GM19193 (cell line): ENCODE measurements at regions not wholly inside any gene's neighbourhood (a gene's known extent, or its start where the extent isn't known, plus 50 kb on each side); places are given as distances from the start of the nearest gene placed in this dataset.

Experiments used
- POLR2A ChIP-seq: IDR thresholded peaks from 4 replicates; pipeline ENCODE4 v1.6.1; 2011; ENCODE audit not compliant: insufficient read depth, insufficient read length; ENCODE audit errors: extremely low read depth

GRCh38 chr9:129435988-129436717 lies 184.7 kb downstream of the C9orf50 start:
- TF ChIP-seq POLR2A = no peak

- TF ChIP-seq POLR2A = no peak
Measured at GRCh38 chr9:129435291-129435690, 185.6 kb downstream of the C9orf50 start.

- no peak for TF ChIP-seq POLR2A
Measured at GRCh38 chr9:129434187-129434586, 186.7 kb downstream of the C9orf50 start.

- TF ChIP-seq POLR2A = no peak
Measured at GRCh38 chr9:129432297-129433154, 188.4 kb downstream of the C9orf50 start.

GRCh38 chr9:129430940-129431643 lies 189.8 kb downstream of the C9orf50 start:
- TF ChIP-seq POLR2A = no peak

- TF ChIP-seq POLR2A = no peak
Measured at GRCh38 chr9:129428864-129429577, 191.9 kb downstream of the C9orf50 start.

GRCh38 chr9:129427149-129427548 lies 193.8 kb downstream of the C9orf50 start:
- no peak for TF ChIP-seq POLR2A

GRCh38 chr9:129423216-129423615 lies 197.7 kb downstream of the C9orf50 start:
- TF ChIP-seq POLR2A = no peak

GRCh38 chr9:129422843-129423192 lies 198.1 kb downstream of the C9orf50 start:
- TF ChIP-seq POLR2A = no peak

- TF ChIP-seq POLR2A = no peak
Measured at GRCh38 chr9:129422032-129422842, 198.7 kb downstream of the C9orf50 start.

- no peak for TF ChIP-seq POLR2A
Measured at GRCh38 chr9:129421371-129421770, 199.5 kb downstream of the C9orf50 start.

GRCh38 chr9:129420721-129421120 lies 200.2 kb downstream of the C9orf50 start:
- no peak for TF ChIP-seq POLR2A

- no peak for TF ChIP-seq POLR2A
Measured at GRCh38 chr9:129419382-129419899, 201.5 kb downstream of the C9orf50 start.

GRCh38 chr9:129418451-129418850 lies 202.4 kb downstream of the C9orf50 start:
- no peak for TF ChIP-seq POLR2A
